CD4-positive, alpha-beta memory T cell (primary cell): ENCODE measurements at regions not wholly inside any gene's neighbourhood (a gene's known extent, or its start where the extent isn't known, plus 50 kb on each side); places are given as distances from the start of the nearest gene placed in this dataset.

Experiments used
- CTCF ChIA-PET: fragments of 350-600 bp; sonication (Branson Sonifier 250); formaldehyde crosslinking; loops from one replicate; lab custom pipeline; 2021; ENCODE audit warnings: inconsistent platforms; ENCODE audit not compliant: partially characterized antibody; lab: Charles Lee
- POLR2A ChIA-PET: fragments of 350-600 bp; sonication (Branson Sonifier 250); formaldehyde crosslinking; loops from one replicate; lab custom pipeline; 2021; ENCODE audit not compliant: partially characterized antibody; lab: Charles Lee
- DNase-seq, 5 donors: peaks; one replicate each; pipeline versions ENCODE4 v3.0.0 to v3.0.0-alpha.2; 2020 to 2022; ENCODE audit warnings: mixed read lengths in 1 of 5
- H3K27ac ChIP-seq: one replicate; pipeline ENCODE4 v1.7.0; 2013; ENCODE audit warnings: low read depth, low read length
- H3K27me3 ChIP-seq: 2 replicates; pipeline ENCODE4 v1.7.0; 2013; ENCODE audit warnings: mild to moderate bottlenecking, low read length, moderate library complexity; ENCODE audit not compliant: insufficient read depth
- H3K36me3 ChIP-seq: 2 replicates; pipeline ENCODE4 v1.7.0; 2013; ENCODE audit warnings: mild to moderate bottlenecking, low read length, moderate library complexity; ENCODE audit not compliant: insufficient read depth
- H3K4me1 ChIP-seq: 2 replicates; pipeline ENCODE4 v1.7.0; 2013; ENCODE audit warnings: mild to moderate bottlenecking, low read length, moderate library complexity; ENCODE audit not compliant: insufficient read depth
- H3K4me3 ChIP-seq, 2 donors: one replicate each; pipeline ENCODE4 v1.7.0; 2013; ENCODE audit warnings: low read length in 2 of 2, mild to moderate bottlenecking in 1 of 2
- H3K9me3 ChIP-seq, 2 donors: one replicate each; pipeline ENCODE4 v1.7.0; 2013; ENCODE audit warnings: low read length in 2 of 2, control low read depth in 1 of 2; ENCODE audit not compliant: control insufficient read depth in 1 of 2
- H3K27ac Mint-ChIP-seq, 7 donors: one replicate each; pipeline ENCODE4 v1.8.0; 2020 to 2021; ENCODE audit warnings: mixed read lengths in 7 of 7, mild to moderate bottlenecking in 6 of 7, inconsistent platforms in 3 of 7, moderate library complexity in 3 of 7
- H3K27me3 Mint-ChIP-seq, 2 donors: one replicate each; pipeline ENCODE4 v1.8.0; 2020 to 2021; ENCODE audit warnings: mixed read lengths in 2 of 2
- H3K36me3 Mint-ChIP-seq, 2 donors: one replicate each; pipeline ENCODE4 v1.8.0; 2020 to 2021; ENCODE audit warnings: mixed read lengths in 2 of 2, inconsistent platforms in 1 of 2, mild to moderate bottlenecking in 1 of 2
- H3K4me1 Mint-ChIP-seq, 4 donors: one replicate each; pipeline ENCODE4 v1.8.0; 2020 to 2021; ENCODE audit warnings: mixed read lengths in 4 of 4, mild to moderate bottlenecking in 1 of 4
- H3K4me3 Mint-ChIP-seq, 8 donors: one replicate each; pipeline ENCODE4 v1.8.0; 2020 to 2021; ENCODE audit warnings: mixed read lengths in 8 of 8, mild to moderate bottlenecking in 7 of 8, moderate library complexity in 6 of 8, inconsistent platforms in 3 of 8
- H3K9me3 Mint-ChIP-seq, 8 donors: one replicate each; pipeline ENCODE4 v1.8.0; 2020 to 2021; ENCODE audit warnings: mixed read lengths in 8 of 8, mild to moderate bottlenecking in 5 of 8, inconsistent platforms in 3 of 8, moderate library complexity in 1 of 8
- intact Hi-C: fragments of 100-400 bp; cut with micrococcal nuclease; formaldehyde crosslinking; loops from one replicate; pipeline ENCODE4 v1.15.1; 2023

DNA sequence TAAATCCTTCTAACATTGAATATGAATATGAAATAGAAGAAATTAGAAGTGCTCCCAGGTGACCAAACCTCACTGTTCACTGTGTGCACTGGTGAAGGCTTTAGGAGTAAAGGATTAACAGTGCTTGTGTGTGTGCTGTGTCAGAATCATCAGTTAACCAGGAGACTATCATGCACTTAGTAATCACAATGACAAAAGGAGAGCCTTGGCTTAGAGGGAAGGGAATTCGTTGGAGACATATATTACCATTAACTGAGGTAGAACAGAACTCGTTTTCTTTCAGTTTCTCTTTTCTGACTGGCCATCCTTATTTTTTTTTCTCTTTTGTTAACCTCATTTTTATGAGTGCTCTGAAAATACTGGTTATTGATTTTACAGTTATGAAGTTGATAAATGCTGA lies 213.3 kb upstream of the GBE1 start:
- Histone ChIP-seq H3K4me1 (no peaks in the 10 kb centered on the region), H3K9me3 (no peaks in the 10 kb centered on the region), H3K27ac (no peak overlapping the region), H3K4me3 (no peak overlapping the region), H3K27me3 (no peaks in the 10 kb centered on the region), H3K36me3 (no peaks in the 10 kb centered on the region)
- ChIA-PET POLR2A (no interaction called here), CTCF (no interaction called here)
- no peaks in the 10 kb centered on the region for H3K4me1 Mint-ChIP-seq
- H3K9me3 Mint-ChIP-seq, result peaks cover 0 to 4% (median 0%) of the 10 kb centered on the region in 8 donors
- no peak for DNase-seq
- H3K36me3 Mint-ChIP-seq, result no peaks in the 10 kb centered on the region
- no peak overlapping the region for H3K4me3 Mint-ChIP-seq
- no peak overlapping the region for H3K27ac Mint-ChIP-seq
- no peaks in the 10 kb centered on the region for H3K27me3 Mint-ChIP-seq
- intact Hi-C loops, result no loop called here

DNA sequence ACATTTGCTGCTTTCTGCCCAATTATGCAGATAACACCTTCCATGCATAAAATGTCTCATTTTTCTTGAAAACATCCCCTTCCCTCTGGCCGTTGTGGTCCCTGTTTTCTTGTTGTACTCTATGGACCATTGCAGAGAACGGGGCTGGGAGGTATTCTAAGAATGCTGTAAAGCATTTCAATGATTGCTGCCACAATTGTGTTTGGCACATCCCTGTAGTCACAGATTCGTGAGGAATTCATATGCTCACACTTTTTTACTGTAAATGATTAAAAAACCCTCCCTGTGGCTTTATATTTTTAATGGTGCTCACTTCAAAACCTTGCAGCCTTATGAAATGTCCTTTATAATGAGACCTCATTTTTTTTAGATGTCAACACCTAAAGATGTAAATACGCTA lies 207.2 kb upstream of the GBE1 start:
- Mint-ChIP-seq H3K27me3 (no peaks in the 10 kb centered on the region), H3K36me3 (no peaks in the 10 kb centered on the region), H3K9me3 (peaks cover 0 to 6% (median 0%) of the 10 kb centered on the region in 8 donors), H3K4me1 (no peaks in the 10 kb centered on the region), H3K27ac (no peak overlapping the region), H3K4me3 (no peak overlapping the region)
- H3K9me3 ChIP-seq, result no peaks in the 10 kb centered on the region
- DNase-seq, result no peak
- H3K27me3 ChIP-seq, result no peaks in the 10 kb centered on the region
- CTCF ChIA-PET, result no interaction called here
- intact Hi-C loops, result no loop called here
- POLR2A ChIA-PET, result no interaction called here
- H3K4me1 ChIP-seq, result no peaks in the 10 kb centered on the region
- no peak overlapping the region for H3K27ac ChIP-seq
- H3K4me3 ChIP-seq, result no peak overlapping the region
- H3K36me3 ChIP-seq, result no peaks in the 10 kb centered on the region

- Histone ChIP-seq H3K4me3 (no peak overlapping the region), H3K4me1 (no peaks in the 10 kb centered on the region), H3K27me3 (no peaks in the 10 kb centered on the region), H3K9me3 (no peaks in the 10 kb centered on the region), H3K27ac (no peak overlapping the region), H3K36me3 (no peaks in the 10 kb centered on the region)
- POLR2A ChIA-PET, result no interaction called here
- Mint-ChIP-seq H3K4me3 (no peak overlapping the region), H3K4me1 (no peaks in the 10 kb centered on the region), H3K27me3 (no peaks in the 10 kb centered on the region), H3K27ac (no peak overlapping the region), H3K9me3 (peaks cover 0 to 6% (median 0%) of the 10 kb centered on the region in 8 donors), H3K36me3 (no peaks in the 10 kb centered on the region)
- CTCF ChIA-PET, result no interaction called here
- no peak for DNase-seq
- intact Hi-C loops, result no loop called here
These were observed 205.9 kb upstream of the GBE1 start for GRCh38 chr3:81967393-81967792.

DNA sequence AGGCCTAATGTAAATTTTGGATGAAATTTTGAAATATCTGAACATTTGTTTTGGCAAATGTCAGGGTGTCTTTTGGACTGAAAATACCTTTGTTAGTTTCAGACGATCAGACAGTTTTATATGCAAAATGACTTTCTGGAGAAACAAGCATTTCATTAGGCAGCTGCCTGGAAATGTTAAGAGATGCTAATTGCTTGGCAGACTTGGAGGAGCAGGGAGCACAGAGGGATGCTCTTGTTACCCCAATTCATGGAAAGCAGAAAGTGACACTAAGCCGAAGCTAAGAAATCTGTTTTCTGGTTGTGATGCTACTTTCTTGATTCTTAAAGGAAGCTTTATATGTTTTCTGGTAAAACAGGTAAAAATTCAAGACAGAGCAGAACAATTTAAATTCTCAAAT lies 204.3 kb upstream of the GBE1 start:
- Mint-ChIP-seq H3K36me3 (no peaks in the 10 kb centered on the region), H3K27ac (no peak overlapping the region), H3K4me1 (no peaks in the 10 kb centered on the region), H3K27me3 (no peaks in the 10 kb centered on the region), H3K4me3 (no peak overlapping the region), H3K9me3 (peaks cover 0 to 3% (median 0%) of the 10 kb centered on the region in 8 donors)
- Histone ChIP-seq H3K4me3 (no peak overlapping the region), H3K27me3 (no peaks in the 10 kb centered on the region), H3K4me1 (no peaks in the 10 kb centered on the region), H3K9me3 (no peaks in the 10 kb centered on the region), H3K27ac (no peak overlapping the region), H3K36me3 (no peaks in the 10 kb centered on the region)
- intact Hi-C loops, result no loop called here
- no peak for DNase-seq
- POLR2A ChIA-PET, result no interaction called here
- CTCF ChIA-PET, result no interaction called here

DNA sequence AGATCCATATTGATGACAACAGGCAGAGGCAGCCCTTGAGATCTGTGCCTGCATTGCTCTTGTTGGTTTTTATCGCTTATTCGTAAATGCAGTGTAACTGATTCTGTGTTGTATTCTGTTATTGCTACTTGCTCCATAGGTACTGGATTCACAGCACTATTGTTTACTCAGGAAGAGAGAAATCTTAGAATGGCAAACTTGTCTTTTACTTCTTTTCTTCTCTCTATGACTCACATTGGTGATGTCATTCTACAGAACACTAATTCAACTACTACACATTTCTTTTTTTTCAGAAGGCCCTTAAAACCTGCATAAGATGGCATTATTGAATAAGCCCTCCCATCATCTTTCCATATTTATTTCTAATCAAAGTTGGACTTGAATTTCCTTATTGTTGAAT lies 201.0 kb upstream of the GBE1 start:
- Mint-ChIP-seq H3K27me3 (no peaks in the 10 kb centered on the region), H3K27ac (no peak overlapping the region), H3K36me3 (no peaks in the 10 kb centered on the region), H3K9me3 (peaks cover 0 to 2% (median 0%) of the 10 kb centered on the region in 8 donors), H3K4me3 (no peak overlapping the region), H3K4me1 (no peaks in the 10 kb centered on the region)
- Histone ChIP-seq H3K36me3 (no peaks in the 10 kb centered on the region), H3K27ac (no peak overlapping the region), H3K9me3 (no peaks in the 10 kb centered on the region), H3K27me3 (no peaks in the 10 kb centered on the region), H3K4me1 (no peaks in the 10 kb centered on the region), H3K4me3 (no peak overlapping the region)
- ChIA-PET POLR2A (no interaction called here), CTCF (no interaction called here)
- intact Hi-C loops, result no loop called here
- no peak for DNase-seq

DNA sequence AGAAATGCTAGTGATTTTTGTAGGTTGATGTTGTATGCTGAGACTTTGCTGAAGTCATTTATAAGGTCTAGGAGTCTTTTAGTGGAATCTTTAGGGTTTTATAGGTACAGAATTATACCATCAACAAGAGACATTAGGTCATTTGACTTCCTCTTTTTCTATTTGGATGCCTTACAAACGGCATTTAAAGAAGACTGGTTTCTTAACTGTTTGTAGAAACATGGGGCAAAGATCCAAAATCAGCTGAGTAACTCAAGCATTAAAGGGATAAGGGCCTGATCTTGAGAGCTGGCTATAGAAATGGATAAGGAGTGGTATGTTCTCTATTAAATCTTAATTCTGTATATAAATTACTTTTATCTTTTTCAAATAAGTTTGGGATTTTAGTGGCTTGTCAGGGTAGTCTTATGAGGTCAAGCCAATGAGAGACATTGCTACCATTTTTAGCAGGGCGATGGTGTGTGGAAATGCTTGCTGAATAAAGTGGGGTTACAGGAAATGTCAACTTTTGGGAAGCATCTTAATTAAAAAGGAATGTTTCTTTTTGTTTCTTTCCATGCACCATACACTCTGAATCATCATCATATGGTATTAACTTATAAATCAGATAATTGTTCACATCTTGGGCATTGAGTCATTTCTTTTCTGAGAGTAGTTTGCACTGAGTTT lies 197.7 kb upstream of the GBE1 start:
- ChIA-PET POLR2A (no interaction called here), CTCF (no interaction called here)
- Histone ChIP-seq H3K4me1 (no peaks in the 10 kb centered on the region), H3K4me3 (no peak overlapping the region), H3K36me3 (no peaks in the 10 kb centered on the region), H3K27me3 (no peaks in the 10 kb centered on the region), H3K27ac (no peak overlapping the region), H3K9me3 (no peaks in the 10 kb centered on the region)
- Mint-ChIP-seq H3K36me3 (no peaks in the 10 kb centered on the region), H3K27ac (no peak overlapping the region), H3K4me1 (no peaks in the 10 kb centered on the region), H3K27me3 (no peaks in the 10 kb centered on the region), H3K9me3 (peaks cover 0 to 6% (median 0%) of the 10 kb centered on the region in 8 donors), H3K4me3 (no peak overlapping the region)
- intact Hi-C loops, result no loop called here
- no peak for DNase-seq

GRCh38 chr3:81955878-81956277 lies 194.4 kb upstream of the GBE1 start:
- H3K36me3 ChIP-seq, result no peaks in the 10 kb centered on the region
- ChIA-PET CTCF (no interaction called here), POLR2A (no interaction called here)
- Mint-ChIP-seq H3K9me3 (peaks cover 0 to 6% (median 0%) of the 10 kb centered on the region in 8 donors), H3K4me1 (no peaks in the 10 kb centered on the region), H3K36me3 (no peaks in the 10 kb centered on the region), H3K27ac (no peak overlapping the region), H3K4me3 (no peak overlapping the region), H3K27me3 (no peaks in the 10 kb centered on the region)
- H3K27ac ChIP-seq, result no peak overlapping the region
- no peak overlapping the region for H3K4me3 ChIP-seq
- intact Hi-C loops, result no loop called here
- no peaks in the 10 kb centered on the region for H3K9me3 ChIP-seq
- DNase-seq, result no peak
- H3K27me3 ChIP-seq, result no peaks in the 10 kb centered on the region
- no peaks in the 10 kb centered on the region for H3K4me1 ChIP-seq

DNA sequence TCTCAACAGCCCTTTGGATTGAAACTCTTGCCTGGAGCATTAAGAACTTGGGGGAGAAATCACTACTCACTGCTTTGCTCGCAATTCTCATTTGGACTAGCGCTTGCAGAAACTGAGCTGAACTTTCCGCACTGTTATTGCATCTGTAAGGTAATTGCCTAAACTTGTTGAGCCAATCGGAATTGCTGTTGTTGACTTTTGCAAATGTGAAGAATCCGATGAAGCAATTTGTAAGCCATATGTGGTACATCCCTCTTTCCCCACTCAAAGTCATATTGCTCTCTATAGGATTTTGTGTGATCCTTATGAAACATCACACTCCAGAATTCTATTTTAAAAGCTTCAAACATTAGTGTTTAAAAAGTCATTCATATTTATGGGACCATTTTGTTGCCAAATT lies 191.7 kb upstream of the GBE1 start:
- no peaks in the 10 kb centered on the region for H3K27me3 Mint-ChIP-seq
- Histone ChIP-seq H3K4me1 (no peaks in the 10 kb centered on the region), H3K27me3 (no peaks in the 10 kb centered on the region), H3K36me3 (no peaks in the 10 kb centered on the region), H3K4me3 (no peak overlapping the region), H3K27ac (no peak overlapping the region), H3K9me3 (no peaks in the 10 kb centered on the region)
- H3K36me3 Mint-ChIP-seq, result no peaks in the 10 kb centered on the region
- ChIA-PET POLR2A (no interaction called here), CTCF (no interaction called here)
- no peak overlapping the region for H3K4me3 Mint-ChIP-seq
- no peak overlapping the region for H3K27ac Mint-ChIP-seq
- no peaks in the 10 kb centered on the region for H3K4me1 Mint-ChIP-seq
- peaks cover 0 to 5% (median 0%) of the 10 kb centered on the region in 8 donors for H3K9me3 Mint-ChIP-seq
- intact Hi-C loops, result no loop called here
- DNase-seq, result no peak
